Activated naive CD8-positive, alpha-beta T cell treated with anti-CD3 and anti-CD28 coated beads for 36 hours (primary cell): ENCODE measurements at regions not wholly inside any gene's neighbourhood (a gene's known extent, or its start where the extent isn't known, plus 50 kb on each side); places are given as distances from the start of the nearest gene placed in this dataset.

ENCODE experiments used
- DNase-seq: peaks from one replicate; pipeline ENCODE4 v3.0.0; 2021
- H3K27ac Mint-ChIP-seq: one replicate; pipeline ENCODE4 v1.8.0; 2022; ENCODE audit warnings: mild to moderate bottlenecking, moderate library complexity, mixed read lengths
- H3K27me3 Mint-ChIP-seq: one replicate; pipeline ENCODE4 v1.8.0; 2022; ENCODE audit warnings: mild to moderate bottlenecking, mixed read lengths
- H3K36me3 Mint-ChIP-seq: one replicate; pipeline ENCODE4 v1.8.0; 2021; ENCODE audit warnings: mild to moderate bottlenecking, mixed read lengths
- H3K4me1 Mint-ChIP-seq: one replicate; pipeline ENCODE4 v1.8.0; 2021; ENCODE audit warnings: mixed read lengths
- H3K4me3 Mint-ChIP-seq: one replicate; pipeline ENCODE4 v1.8.0; 2022; ENCODE audit warnings: mild to moderate bottlenecking, moderate library complexity, mixed read lengths
- H3K9me3 Mint-ChIP-seq: one replicate; pipeline ENCODE4 v1.8.0; 2022; ENCODE audit warnings: mixed read lengths

DNA sequence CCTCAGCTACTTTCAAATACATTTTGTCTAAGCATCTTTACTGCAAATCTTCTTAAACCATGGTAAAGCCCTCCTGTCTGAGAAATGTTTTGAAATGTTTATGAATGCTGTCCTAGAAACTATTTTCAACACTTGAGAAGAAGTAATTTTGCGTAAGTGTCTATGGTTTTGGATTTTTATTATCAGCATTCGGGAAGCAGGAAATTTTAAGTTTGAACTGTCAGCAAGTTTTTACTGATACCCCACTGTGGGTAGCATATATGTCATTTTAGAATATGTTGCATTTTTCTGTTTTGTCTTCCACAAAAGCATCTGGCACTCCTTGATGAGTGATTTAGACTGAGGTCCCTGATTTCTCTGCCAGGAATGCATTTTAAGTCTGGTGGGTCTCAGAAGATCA, 302.4 kb upstream of the GIMD1 start:
- no peaks in the 10 kb centered on the region for H3K36me3 Mint-ChIP-seq
- no peak for DNase-seq
- H3K4me1 Mint-ChIP-seq: no peaks in the 10 kb centered on the region
- no peaks in the 10 kb centered on the region for H3K27me3 Mint-ChIP-seq
- H3K9me3 Mint-ChIP-seq: peaks cover 5% of the 10 kb centered on the region
- no peak overlapping the region for H3K4me3 Mint-ChIP-seq
- H3K27ac Mint-ChIP-seq: no peak overlapping the region

DNA sequence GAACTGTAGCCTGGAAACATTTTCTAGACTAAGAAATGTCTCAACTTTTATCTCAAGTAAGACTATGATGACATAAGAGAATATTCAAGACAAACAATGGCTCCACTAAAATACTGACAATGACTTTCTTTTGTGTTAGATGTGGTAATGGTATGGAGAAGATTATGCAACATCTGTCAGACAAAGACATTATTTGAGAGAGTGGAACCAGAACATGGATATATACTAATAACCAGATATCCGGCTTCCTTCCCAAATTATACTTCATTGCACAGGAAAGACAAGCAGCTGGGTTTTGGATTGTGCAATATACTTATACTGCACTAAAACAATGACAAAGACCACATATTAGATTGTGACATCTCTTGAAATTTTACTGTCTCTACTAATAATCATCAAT, 290.8 kb upstream of the GIMD1 start:
- no peak overlapping the region for H3K27ac Mint-ChIP-seq
- H3K36me3 Mint-ChIP-seq: no peaks in the 10 kb centered on the region
- no peak for DNase-seq
- no peak overlapping the region for H3K4me3 Mint-ChIP-seq
- no peaks in the 10 kb centered on the region for H3K4me1 Mint-ChIP-seq
- H3K9me3 Mint-ChIP-seq: no peaks in the 10 kb centered on the region
- H3K27me3 Mint-ChIP-seq: no peaks in the 10 kb centered on the region

DNA sequence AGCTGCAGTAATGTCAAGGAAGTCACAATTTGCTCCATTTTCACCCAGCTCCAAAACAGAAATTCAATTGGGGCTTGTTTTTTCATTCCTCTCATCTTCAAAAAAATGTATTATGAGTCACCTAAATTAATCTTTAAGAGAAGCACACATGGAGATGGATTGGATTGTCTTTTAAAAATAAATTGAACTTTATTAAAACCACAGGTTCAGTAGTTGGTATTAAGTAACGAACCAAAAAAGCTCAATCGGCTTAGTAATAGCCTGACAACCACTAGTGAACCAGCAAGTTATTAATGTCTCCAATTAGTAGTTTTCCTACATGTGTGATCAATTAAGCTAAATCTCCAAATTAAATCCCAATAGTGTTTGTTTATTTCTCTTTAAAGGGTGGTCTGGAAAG, 283.5 kb upstream of the GIMD1 start:
- Mint-ChIP-seq H3K9me3 (no peaks in the 10 kb centered on the region), H3K27ac (no peak overlapping the region), H3K36me3 (no peaks in the 10 kb centered on the region), H3K4me3 (no peak overlapping the region), H3K27me3 (no peaks in the 10 kb centered on the region), H3K4me1 (no peaks in the 10 kb centered on the region)
- DNase-seq: no peak

DNA sequence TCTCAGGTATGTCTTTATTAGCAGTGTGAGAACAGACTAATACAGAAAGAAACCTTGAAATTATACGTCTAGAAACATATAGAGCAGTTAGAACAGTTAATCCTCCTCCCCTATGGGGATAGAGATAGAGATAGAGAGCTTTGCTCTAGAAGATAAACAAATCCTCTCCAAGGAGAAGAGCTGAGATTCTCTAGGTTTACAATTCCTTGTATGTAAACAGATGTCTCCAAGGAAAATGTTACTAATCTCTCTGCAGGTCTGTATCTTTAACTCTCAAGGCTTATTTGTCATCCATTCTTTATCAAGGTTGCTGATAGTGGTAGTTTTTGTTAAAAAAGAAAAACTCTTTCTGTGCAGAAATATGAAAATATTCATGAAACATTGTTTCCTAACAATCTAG, 282.1 kb upstream of the GIMD1 start:
- Mint-ChIP-seq H3K27ac (no peak overlapping the region), H3K9me3 (no peaks in the 10 kb centered on the region), H3K36me3 (no peaks in the 10 kb centered on the region), H3K27me3 (no peaks in the 10 kb centered on the region), H3K4me3 (no peak overlapping the region), H3K4me1 (no peaks in the 10 kb centered on the region)
- DNase-seq: no peak

DNA sequence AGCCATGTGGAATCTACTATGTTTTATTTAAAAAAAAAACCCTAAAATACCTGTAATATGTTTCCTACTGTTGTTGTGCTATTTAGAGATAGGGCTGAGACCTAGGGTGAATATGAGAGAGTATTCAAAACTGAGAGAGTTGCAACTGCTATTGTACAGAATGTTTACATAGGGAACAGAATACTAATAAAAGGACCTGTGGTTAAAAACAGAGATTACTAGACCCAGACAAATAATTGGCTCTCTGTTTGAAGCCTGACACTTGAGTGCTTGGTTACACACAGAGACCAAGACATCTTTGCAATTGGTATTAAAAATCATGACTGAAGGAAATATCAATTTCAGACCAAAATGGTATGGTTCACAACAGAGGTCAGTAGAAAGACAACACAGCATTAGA, 278.9 kb upstream of the GIMD1 start:
- H3K27ac Mint-ChIP-seq: no peak overlapping the region
- H3K4me1 Mint-ChIP-seq: no peaks in the 10 kb centered on the region
- no peaks in the 10 kb centered on the region for H3K36me3 Mint-ChIP-seq
- H3K27me3 Mint-ChIP-seq: no peaks in the 10 kb centered on the region
- DNase-seq: no peak
- H3K9me3 Mint-ChIP-seq: no peaks in the 10 kb centered on the region
- H3K4me3 Mint-ChIP-seq: no peak overlapping the region

DNA sequence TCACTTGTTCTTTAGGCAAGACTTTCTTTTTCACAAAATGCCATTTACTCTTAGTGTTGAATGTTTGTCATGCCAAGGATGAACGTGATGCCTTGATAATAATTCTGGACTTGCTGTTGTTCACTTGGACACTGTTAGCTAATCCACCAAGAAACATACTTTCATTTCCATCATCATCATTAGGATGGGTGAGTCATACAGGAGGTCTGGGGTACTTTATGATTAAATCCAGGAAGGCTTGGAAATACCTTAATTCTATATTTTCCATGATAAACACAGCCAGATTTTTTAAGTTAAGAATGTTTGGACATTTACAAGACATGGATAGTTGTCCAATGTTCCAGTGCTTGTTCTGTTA, 260.7 kb upstream of the GIMD1 start:
- no peaks in the 10 kb centered on the region for H3K27me3 Mint-ChIP-seq
- no peaks in the 10 kb centered on the region for H3K36me3 Mint-ChIP-seq
- H3K9me3 Mint-ChIP-seq: no peaks in the 10 kb centered on the region
- no peak for DNase-seq
- no peak overlapping the region for H3K27ac Mint-ChIP-seq
- no peak overlapping the region for H3K4me3 Mint-ChIP-seq
- H3K4me1 Mint-ChIP-seq: no peaks in the 10 kb centered on the region

DNA sequence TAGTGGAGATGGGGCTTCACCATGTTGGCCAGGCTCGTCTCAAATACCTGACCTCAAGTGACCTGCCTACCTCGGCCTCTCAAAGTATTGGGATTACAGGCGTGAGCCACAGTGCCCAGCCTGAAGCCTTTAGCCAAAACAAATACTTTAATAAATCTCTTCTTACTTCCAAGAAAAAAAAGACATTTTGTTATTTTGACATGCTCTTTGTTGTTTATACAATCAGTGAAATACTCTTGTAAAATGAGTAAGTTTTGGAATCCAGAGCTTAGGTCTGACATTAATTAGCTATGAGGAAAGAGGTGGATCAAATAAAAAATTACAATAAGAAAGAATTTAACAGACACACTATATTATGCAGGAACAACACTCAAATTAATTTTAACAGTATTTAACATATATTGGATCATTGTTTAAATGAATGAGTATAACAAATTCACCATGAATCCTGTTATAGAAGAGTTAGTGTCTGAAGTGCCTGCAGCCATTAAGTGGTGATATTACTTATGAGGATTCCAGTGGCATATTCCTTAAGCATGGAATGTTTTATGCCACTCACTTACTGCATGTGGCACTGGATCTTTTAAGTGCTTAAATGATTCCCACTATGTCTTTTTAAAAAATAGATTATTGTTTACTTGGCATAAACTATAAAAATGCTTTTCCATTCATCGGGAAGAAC, 260.1 kb upstream of the GIMD1 start:
- Mint-ChIP-seq H3K27ac (no peak overlapping the region), H3K9me3 (no peaks in the 10 kb centered on the region), H3K4me3 (no peak overlapping the region), H3K27me3 (no peaks in the 10 kb centered on the region), H3K36me3 (no peaks in the 10 kb centered on the region), H3K4me1 (no peaks in the 10 kb centered on the region)
- DNase-seq: no peak

DNA sequence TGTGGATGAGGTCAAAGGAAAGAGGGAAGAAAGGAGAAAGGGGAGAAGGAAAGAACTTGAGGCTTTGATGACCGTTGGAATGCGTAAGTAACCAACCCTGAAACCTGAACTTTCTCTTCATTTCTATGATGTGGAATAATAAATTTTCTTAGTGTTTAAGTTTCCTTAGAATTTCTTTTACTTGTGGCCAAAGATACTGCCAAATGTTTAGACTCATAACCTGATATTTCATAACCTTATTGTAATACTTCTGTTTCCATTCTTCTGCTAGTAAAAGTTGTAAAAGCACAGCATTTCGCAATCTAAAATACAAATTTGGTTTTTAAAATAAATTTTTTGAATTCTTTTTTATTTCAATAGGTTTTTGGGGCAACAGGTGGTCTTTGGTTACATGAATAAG, 258.5 kb upstream of the GIMD1 start:
- Mint-ChIP-seq H3K9me3 (no peaks in the 10 kb centered on the region), H3K4me1 (no peaks in the 10 kb centered on the region), H3K27ac (no peak overlapping the region), H3K4me3 (no peak overlapping the region), H3K27me3 (no peaks in the 10 kb centered on the region), H3K36me3 (no peaks in the 10 kb centered on the region)
- no peak for DNase-seq

DNA sequence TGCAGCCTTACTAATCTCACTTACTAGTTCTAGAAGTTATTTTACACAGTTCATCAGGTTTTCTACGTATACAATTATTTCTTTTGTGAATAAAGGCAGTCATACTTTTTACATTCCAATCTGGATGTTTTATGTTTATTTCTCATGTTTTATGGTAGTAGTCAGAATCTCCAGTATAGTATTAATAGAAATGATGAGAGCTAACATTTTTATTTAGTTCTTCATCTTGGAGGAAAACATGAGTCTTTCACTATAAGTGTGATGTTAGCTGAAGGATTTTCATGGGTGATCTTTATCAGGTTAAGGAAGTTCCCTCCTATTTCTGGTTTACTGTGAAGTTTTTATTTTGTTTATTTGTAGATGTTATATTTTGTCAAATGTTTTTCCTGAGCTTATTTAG, 256.1 kb upstream of the GIMD1 start:
- no peak overlapping the region for H3K27ac Mint-ChIP-seq
- no peak for DNase-seq
- no peak overlapping the region for H3K4me3 Mint-ChIP-seq
- H3K9me3 Mint-ChIP-seq: no peaks in the 10 kb centered on the region
- H3K36me3 Mint-ChIP-seq: no peaks in the 10 kb centered on the region
- no peaks in the 10 kb centered on the region for H3K4me1 Mint-ChIP-seq
- H3K27me3 Mint-ChIP-seq: no peaks in the 10 kb centered on the region

DNA sequence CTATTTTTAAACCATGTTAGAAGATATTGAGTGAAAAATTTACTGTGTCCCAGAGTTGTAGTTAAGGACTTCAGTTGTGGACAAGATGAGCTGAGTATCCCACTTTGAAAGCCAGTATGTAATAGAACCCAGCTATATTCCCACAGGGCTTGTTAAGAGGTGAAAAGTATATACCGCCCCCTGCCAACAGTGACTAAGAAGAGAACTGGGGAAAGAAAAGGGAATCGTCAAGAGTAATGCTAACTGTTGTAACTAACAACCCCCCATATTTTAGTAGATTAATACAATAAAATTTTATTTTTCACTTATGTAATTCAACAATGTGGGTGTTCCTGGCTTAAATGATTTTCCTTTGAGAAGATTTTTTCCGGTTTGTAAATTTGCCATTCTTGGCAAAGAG, 250.4 kb upstream of the GIMD1 start:
- Mint-ChIP-seq H3K4me1 (no peaks in the 10 kb centered on the region), H3K4me3 (no peak overlapping the region), H3K27me3 (no peaks in the 10 kb centered on the region), H3K27ac (no peak overlapping the region), H3K36me3 (no peaks in the 10 kb centered on the region), H3K9me3 (no peaks in the 10 kb centered on the region)
- DNase-seq: no peak

DNA sequence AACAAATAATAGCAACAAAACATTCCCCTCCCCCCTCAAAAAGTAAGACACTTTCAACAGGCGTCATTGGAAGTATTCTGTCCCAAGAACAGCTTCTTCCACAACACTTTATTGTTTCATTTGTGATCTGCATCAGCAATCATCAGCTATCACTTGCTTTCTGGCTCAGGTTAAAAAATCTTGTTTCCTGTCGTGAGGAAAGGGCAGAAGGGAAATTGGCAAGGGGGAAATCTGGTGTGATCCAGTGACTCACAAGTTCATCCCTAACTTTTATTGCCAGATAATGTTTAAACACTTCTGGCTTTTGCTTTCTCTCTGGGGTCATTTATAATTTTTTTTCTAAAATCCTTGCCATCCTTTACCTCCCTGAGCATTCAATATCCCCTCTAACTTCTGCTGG, 247.4 kb upstream of the GIMD1 start:
- Mint-ChIP-seq H3K36me3 (no peaks in the 10 kb centered on the region), H3K4me3 (no peak overlapping the region), H3K4me1 (no peaks in the 10 kb centered on the region), H3K27ac (no peak overlapping the region), H3K9me3 (peaks cover 2% of the 10 kb centered on the region), H3K27me3 (no peaks in the 10 kb centered on the region)
- no peak for DNase-seq

DNA sequence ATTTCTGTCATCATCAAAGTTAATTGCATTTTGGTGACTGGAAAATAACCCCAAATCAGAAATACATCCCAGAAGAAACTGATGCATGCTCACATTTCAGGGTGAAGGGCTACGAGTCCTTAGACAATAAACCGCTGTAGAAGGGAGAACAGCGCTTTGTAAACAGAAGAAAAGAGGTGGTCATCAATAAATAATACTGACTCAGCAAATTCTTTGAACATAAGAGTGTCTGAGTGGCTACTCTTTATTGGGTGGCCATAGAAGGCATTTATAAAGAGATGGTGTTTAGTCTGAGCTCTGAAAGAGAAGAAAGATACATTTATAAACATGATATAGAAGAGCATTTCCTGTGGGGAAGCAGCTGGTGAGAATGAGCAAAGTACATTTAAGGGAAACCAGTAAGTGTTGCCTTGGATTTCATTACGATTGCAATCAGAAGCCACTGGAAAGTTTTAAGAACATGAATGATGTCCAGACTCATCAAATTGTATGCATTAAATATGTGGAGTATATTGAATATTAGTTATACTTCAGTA, 246.9 kb upstream of the GIMD1 start:
- H3K4me3 Mint-ChIP-seq: no peak overlapping the region
- H3K4me1 Mint-ChIP-seq: no peaks in the 10 kb centered on the region

DNA sequence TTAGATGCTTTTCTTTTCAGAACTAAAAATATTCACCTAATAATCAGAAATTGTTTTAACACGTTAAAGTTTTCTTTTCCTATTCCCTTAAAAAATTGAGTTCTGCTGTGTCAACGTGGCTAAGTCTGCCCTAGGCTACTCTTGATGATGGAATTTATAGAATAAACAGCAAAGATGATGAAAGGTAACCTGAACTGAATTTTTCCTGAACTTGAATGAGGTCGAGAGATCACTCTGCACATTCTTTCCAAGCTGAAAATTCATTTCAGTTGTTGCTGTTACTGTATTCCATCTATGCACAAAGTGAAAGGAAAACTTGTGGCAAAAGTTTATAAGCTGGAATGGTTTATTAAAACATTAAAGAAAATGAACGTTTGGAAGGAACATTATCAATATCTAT, 245.9 kb upstream of the GIMD1 start:
- no peak overlapping the region for H3K27ac Mint-ChIP-seq
- H3K9me3 Mint-ChIP-seq: peaks cover 2% of the 10 kb centered on the region
- DNase-seq: no peak
- H3K36me3 Mint-ChIP-seq: no peaks in the 10 kb centered on the region
- H3K4me3 Mint-ChIP-seq: no peak overlapping the region
- H3K4me1 Mint-ChIP-seq: no peaks in the 10 kb centered on the region
- H3K27me3 Mint-ChIP-seq: no peaks in the 10 kb centered on the region

More for the DNA sequence above, 246.9 kb upstream of the GIMD1 start:
- Mint-ChIP-seq H3K27me3 (no peaks in the 10 kb centered on the region), H3K9me3 (peaks cover 2% of the 10 kb centered on the region), H3K36me3 (no peaks in the 10 kb centered on the region), H3K27ac (no peak overlapping the region)
- DNase-seq: no peak

DNA sequence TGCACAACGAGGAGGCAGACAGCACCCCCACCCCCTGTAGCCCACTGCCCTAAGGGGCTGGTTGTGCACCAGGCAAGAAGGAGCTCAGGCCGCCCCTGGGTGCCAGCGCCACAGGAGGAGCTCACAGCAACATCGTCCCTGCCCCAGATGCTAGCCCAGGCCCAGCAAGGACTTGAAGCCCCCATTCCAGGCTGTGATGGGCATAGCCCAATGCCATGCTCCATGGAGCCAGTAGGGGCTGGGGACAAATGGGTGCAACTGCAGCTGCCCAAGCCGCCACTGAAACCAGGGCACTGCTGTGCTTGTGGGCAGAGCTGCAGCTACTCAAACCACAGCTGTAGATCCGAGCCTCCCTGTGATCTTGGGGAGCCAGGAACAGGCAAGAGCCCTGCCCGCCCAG, 241.3 kb upstream of the GIMD1 start:
- Mint-ChIP-seq H3K4me1 (no peaks in the 10 kb centered on the region), H3K9me3 (peaks cover 2% of the 10 kb centered on the region), H3K27me3 (no peaks in the 10 kb centered on the region), H3K27ac (no peak overlapping the region), H3K4me3 (no peak overlapping the region), H3K36me3 (no peaks in the 10 kb centered on the region)
- no peak for DNase-seq

DNA sequence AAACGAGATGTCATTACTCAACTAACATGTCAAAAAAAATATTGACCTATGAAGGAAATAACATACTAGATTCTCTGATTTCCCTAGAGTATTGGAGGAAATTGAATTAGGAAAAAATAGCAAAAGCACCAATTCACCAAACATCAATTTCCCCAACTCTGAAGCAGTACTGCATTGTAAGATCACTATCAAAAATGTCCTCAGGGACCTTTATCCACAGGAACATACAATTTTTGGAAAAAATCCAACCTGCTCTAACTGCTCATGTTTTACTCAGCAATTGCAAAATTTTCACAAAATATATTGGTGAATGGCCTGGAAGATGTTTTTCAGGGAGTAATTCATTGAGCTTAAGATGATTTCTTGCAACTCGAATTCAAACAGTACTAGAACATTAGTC, 239.0 kb upstream of the GIMD1 start:
- Mint-ChIP-seq H3K9me3 (no peaks in the 10 kb centered on the region), H3K27me3 (no peaks in the 10 kb centered on the region), H3K36me3 (no peaks in the 10 kb centered on the region), H3K27ac (no peak overlapping the region), H3K4me3 (no peak overlapping the region), H3K4me1 (no peaks in the 10 kb centered on the region)
- no peak for DNase-seq

DNA sequence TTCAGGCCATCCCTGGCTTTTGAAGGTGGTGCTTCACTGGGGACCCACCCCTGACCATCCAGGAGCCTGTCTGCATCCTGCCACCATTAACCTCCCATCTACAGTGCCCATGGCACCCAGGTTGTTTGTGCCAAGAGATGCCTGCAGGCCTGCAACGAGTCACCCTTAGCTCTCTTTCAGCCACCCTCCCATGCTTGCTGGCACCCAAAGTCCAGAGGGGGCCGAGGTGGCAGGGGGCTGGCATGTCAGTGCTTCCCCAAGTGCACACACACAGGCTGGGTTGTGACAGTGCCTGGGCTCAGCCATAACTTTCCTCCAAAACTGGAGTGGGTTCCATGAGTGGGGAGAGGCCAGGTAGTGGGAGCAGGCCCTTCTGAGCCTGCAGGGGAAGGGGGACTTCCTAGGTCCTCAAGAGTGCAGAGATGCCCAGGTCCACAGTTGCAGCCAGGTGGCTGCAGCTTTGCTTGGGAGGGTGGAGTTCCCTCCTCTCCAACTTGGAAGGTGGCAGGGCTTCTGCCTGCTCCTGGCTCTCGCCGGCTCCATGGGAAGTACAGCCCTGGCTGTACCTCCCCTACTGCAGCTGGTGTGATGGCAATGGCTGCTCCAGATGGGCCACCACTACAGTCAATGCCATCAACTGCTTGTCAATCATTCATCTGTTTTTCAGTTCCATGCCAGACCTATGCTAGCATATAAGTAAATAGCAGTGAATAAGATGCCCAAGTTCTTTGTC, 235.9 kb upstream of the GIMD1 start:
- Mint-ChIP-seq H3K27ac (no peak overlapping the region), H3K4me3 (no peak overlapping the region), H3K27me3 (no peaks in the 10 kb centered on the region), H3K4me1 (no peaks in the 10 kb centered on the region), H3K9me3 (no peaks in the 10 kb centered on the region), H3K36me3 (no peaks in the 10 kb centered on the region)
- DNase-seq: no peak
